HL-60/S4 treated with retinoic acid at 250 ng/mL for 4 days and 3 days (cell line): ENCODE measurements at regions not wholly inside any gene's neighbourhood (a gene's known extent, or its start where the extent isn't known, plus 50 kb on each side); places are given as distances from the start of the nearest gene placed in this dataset.

Source experiments
- in situ Hi-C: fragments of 300-500 bp; cut with MboI; formaldehyde crosslinking; loops from 2 replicates; pipeline ENCODE4 v1.7.0; 2022; ENCODE audit warnings: low sequenced_read_pairs

DNA sequence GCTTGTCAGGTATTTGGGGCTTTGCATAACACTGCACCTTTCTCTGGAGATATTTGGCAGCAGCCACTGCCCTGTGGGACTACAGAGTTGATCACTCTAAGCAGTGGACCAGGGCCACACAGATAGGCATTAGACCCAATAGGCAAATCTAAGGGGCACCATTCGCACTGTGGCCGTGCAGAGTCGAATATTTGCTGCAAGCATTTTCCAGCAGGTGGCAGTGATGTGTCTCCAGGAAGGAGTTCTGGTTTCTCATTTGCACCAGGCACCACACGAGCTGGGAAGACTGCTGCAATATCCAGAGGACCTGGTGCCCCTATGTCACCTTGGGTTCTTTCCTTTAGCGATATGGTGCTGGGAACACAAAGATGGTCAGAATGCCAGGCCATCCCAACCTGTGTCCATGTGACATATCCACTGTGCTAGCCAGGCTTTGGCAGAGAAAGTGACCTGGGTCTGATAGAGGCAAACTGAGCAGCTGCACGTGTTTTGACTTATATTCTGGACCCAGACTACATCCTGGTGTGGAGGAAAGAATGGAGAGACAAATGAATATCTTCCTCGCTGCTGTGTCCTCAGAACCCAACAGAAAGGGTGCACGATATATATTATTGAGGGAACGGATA lies 318.7 kb downstream of the BUD13 start:
- in situ Hi-C loops, result no loop called here

DNA sequence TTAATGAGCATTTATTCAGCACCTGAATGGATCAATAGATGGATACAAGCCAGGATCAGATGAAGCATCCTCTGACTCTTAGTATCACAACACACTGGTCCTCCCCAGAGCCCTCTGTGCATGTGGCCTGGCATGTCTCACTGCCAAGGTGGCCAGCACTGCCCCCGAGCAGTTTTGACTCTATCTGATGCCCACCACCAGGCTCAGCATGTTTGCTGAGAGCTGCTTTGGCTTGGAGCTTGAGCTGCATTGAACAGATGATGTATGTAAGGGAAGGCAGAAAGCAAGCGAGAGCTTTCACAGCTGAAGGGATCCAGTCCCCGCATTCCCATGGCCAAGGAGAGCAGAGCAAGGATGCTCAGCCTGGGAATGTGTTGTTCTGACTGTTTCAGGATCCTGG lies 320.3 kb downstream of the BUD13 start:
- in situ Hi-C loops, result no loop called here

DNA sequence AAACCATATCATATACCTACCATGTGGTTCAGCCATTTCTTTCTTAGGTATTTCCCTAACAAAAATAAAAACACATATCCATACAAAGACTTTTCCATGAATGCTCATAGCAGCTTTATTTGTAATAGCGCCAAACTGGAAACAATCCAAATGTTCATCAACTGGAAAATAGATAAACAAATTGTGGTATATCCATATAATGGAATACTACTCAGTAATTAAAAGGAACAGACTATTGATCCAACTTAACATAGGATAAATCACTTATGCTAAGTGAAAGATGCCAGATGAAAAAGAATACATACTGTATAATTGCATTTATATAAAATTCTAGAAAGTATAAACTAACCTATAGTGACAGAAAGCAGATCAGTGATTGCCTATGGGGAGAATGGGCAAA lies 323.3 kb downstream of the BUD13 start:
- in situ Hi-C loops, result no loop called here

- in situ Hi-C loops, result no loop called here
These were observed 326.5 kb downstream of the BUD13 start for GRCh38 chr11:116446048-116446941.

- in situ Hi-C loops, result no loop called here
These were observed 327.4 kb downstream of the BUD13 start for GRCh38 chr11:116445108-116446047.

DNA sequence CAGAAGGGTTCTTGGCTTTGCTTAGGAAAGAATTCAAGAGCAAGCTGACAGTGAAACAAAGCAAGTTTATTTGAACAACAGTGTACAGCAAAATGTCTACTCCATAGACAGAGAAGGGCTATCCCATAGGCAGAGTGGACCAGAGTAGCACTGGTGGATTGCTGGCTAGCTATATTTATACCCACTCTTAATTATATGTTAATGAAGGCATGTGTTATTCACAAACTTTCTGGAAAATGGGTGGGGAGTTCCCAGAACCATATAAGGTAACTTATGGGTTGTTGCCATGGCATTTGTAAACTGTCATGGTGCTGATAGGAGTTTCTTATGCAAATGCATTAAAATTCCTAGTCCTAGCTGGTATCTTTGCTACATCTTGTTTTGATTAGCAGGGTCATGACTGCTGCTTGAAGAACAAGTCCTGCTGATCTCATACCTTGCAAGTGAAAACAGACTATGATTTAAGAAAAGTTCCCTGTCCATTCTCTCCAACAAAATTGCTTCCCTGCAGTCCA lies 330.5 kb downstream of the BUD13 start:
- in situ Hi-C loops, result no loop called here

DNA sequence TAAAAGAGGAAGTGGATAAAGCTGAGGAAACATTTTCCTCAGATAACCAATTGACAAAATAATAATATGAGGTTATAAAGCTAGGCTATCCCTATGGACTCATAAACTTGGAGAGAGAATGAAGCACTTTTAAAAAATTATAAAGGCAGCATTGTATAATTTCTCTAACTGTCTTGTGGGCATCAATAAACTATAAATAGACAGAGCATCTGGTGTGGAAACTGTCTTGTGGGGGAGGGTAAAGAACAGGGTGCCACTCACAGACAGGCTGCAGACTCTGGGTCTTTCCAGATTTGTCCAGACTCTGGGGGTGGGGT lies 333.5 kb downstream of the BUD13 start:
- in situ Hi-C loops, result no loop called here

GRCh38 chr11:116438651-116439360 lies 334.0 kb downstream of the BUD13 start:
- in situ Hi-C loops, result no loop called here

GRCh38 chr11:116434986-116435385 lies 337.8 kb downstream of the BUD13 start:
- in situ Hi-C loops, result no loop called here

GRCh38 chr11:116432301-116432700 lies 340.5 kb downstream of the BUD13 start:
- in situ Hi-C loops, result no loop called here

GRCh38 chr11:116431842-116432241 lies 340.9 kb downstream of the BUD13 start:
- in situ Hi-C loops, result no loop called here

DNA sequence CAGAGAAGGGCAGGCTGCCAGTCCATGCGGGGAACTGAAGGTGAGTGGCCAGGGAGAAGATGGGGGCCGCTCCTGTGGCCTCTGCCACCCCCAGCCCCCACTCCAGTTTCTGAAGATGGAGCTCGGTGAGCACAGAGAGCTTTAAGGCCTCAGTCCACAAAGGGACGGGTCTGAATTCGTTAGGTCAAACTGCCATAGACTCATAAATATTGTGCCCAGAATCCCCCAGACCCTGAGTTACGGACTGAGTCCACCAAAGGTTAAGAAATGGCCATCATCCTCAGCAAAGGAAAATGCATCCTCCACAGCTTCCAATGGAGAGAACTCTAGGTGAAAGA lies 344.2 kb downstream of the BUD13 start:
- in situ Hi-C loops, result no loop called here

GRCh38 chr11:116427903-116428637 lies 344.7 kb downstream of the BUD13 start:
- in situ Hi-C loops, result no loop called here

DNA sequence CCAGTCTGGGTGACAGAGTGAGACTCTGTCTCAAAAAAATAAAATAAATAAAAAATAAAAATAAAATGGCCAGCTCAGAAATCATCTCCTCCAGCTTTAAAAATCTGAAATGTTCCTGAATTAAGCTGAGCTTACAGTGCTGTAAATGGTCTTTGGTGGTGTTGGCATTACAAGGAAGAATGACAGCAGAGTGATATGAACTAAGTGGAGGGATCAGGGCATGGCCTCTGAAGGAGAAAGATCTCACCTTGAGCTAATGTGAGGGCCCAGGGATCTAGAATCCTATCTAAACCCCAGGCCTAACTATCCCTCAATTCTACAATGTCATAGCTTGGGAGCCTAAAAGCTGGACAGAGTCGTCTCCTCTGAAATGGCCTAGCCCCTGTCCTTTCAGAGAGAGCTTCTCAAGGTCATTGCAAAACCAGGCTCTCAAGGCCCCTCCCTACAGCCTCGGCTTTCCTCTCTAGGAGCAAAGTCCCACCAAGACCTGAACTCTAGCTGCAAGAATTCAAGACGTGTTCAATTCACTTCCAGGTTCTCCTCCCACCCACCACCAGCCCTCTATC lies 345.4 kb downstream of the BUD13 start:
- in situ Hi-C loops, result no loop called here

DNA sequence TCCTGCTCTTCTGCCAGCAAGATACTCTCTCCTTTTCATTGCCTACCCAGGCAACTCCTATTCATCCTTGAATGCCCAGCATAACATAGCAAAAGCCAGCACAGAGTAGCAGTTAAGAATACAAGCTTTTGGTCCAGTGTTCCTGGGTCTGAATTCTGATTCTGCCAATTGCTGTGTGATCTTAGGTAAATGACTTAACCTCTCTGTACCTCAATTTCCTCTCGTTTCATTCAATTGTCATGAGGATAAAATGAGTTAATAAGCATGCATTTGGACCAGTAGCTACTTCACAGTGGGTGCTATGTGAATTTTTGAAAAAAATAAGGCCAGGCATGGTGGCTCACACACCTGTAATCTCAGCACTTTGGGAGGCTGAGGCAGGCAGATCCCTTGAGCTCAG lies 346.0 kb downstream of the BUD13 start:
- in situ Hi-C loops, result no loop called here

- in situ Hi-C loops, result no loop called here
These were observed 348.0 kb downstream of the BUD13 start for GRCh38 chr11:116424615-116425261.

GRCh38 chr11:116422956-116423600 lies 349.7 kb downstream of the BUD13 start:
- in situ Hi-C loops, result no loop called here

DNA sequence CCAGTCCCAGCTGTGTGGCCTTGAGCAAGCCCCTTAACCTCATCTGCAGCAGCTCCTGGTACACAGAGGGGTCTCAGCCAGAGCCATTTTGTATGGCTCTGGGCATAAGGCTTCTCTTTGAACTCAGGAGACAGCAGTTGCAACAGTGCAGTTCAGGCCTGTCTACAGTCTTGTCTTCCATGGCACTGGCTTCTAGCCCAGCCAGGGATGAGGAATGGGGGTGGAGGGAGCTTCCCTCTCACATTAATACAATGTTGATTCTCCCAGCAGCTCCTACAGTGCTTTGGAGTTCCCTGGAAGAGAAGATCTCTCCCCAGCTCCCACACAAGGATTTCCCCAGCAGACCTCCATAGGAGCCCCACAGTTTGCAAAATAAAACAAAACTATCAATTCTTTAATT lies 350.2 kb downstream of the BUD13 start:
- in situ Hi-C loops, result no loop called here
